OCI-LY7 (cell line): ENCODE measurements at regions not wholly inside any gene's neighbourhood (a gene's known extent, or its start where the extent isn't known, plus 50 kb on each side); places are given as distances from the start of the nearest gene placed in this dataset.
A peak's percentile ranks its signal among the peaks of the same experiment; 100 is the strongest.

Experiments used
- EZH2phosphoT487 ChIP-seq: fragments of 200-600 bp; sonication (generic); IDR thresholded peaks from 2 replicates; pipeline ENCODE4 v1.6.1; 2018; ENCODE audit warnings: low read depth, borderline replicate concordance, mild to moderate bottlenecking, mixed run types, antibody characterized with exemption, low read length, moderate library complexity, mixed read lengths
- TF ChIP-seq, protein P1 (sequence below): fragments of 200-600 bp; sonication (generic); conservative IDR thresholded peaks from 2 replicates; pipeline ENCODE4 v1.5.1; 2014; ENCODE audit warnings: mild to moderate bottlenecking, antibody characterized with exemption, low read length, moderate library complexity, mixed read lengths

DNA sequence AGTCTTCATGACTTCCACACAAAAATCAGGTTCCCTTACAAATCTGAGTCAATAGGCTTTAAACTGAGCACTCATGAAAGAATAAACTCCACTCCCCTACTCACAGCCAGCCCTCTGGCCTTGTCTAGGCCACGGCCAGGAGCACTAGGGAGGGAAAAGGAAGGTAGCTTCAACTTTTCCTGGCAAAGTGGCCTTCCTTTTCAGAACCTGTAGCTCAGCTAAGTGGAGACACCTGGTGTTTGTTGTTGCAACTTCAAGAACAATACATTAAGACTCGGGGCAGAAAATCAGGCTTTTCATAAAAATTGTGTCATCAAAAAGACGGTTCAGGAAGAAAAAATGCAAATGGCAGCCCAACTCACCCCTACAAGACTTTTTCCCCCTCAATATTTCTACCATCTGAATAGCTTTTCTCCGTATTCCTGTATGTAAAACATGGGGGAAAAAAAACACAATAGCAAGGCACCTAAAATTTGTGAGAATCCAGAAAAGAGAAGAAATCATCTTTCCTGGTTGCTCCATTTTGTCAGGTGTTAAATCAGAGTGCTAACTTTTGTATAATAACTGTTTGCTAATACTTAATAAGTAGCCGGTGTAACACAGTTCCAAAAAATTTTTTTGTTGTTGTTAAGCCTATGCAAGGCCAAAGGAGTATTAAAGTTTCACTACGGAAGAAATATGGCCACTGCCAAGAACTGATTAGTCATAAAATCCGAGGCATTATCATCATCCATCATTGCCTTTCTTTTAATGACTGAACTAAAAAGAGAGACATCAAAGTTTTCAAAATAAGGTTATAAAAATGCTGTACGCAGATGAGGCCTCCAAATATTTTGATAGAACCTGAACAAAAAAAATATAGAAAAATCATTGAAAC is 66.2 kb upstream of the ARID5B start:
- TF ChIP-seq, protein P1, sequence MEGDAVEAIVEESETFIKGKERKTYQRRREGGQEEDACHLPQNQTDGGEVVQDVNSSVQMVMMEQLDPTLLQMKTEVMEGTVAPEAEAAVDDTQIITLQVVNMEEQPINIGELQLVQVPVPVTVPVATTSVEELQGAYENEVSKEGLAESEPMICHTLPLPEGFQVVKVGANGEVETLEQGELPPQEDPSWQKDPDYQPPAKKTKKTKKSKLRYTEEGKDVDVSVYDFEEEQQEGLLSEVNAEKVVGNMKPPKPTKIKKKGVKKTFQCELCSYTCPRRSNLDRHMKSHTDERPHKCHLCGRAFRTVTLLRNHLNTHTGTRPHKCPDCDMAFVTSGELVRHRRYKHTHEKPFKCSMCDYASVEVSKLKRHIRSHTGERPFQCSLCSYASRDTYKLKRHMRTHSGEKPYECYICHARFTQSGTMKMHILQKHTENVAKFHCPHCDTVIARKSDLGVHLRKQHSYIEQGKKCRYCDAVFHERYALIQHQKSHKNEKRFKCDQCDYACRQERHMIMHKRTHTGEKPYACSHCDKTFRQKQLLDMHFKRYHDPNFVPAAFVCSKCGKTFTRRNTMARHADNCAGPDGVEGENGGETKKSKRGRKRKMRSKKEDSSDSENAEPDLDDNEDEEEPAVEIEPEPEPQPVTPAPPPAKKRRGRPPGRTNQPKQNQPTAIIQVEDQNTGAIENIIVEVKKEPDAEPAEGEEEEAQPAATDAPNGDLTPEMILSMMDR, result peak; percentile 72
- TF ChIP-seq EZH2phosphoT487, result no peak
